ENCODE measurements at regions not wholly inside any gene's neighbourhood (a gene's known extent, or its start where the extent isn't known, plus 50 kb on each side); places are given as distances from the start of the nearest gene placed in this dataset.
"Not testable (repeated sequence)": the region's sequence is repeated elsewhere in the genome, so short reads cannot be mapped to it uniquely, and the experiment has no call there.

GRCh38 chr2:106010818-106011355 lies 183.2 kb downstream of the UXS1 start:
- no peak for DNase-seq (ENCODE audit: low read depth, low spot score)

- no peak for DNase-seq (ENCODE audit: low read depth, low spot score)
These were observed 185.0 kb downstream of the UXS1 start for GRCh38 chr2:106009096-106009495.

GRCh38 chr2:106004851-106005250 lies 189.2 kb downstream of the UXS1 start:
- DNase-seq (ENCODE audit: low read depth, low spot score): no peak

GRCh38 chr2:105999211-105999989 lies 194.7 kb downstream of the UXS1 start:
- no peak for DNase-seq (ENCODE audit: low read depth, low spot score)

- no peak for DNase-seq (ENCODE audit: low read depth, low spot score)
These were observed 196.4 kb downstream of the UXS1 start for GRCh38 chr2:105997711-105998110.

- no peak for DNase-seq (ENCODE audit: low read depth, low spot score)
These were observed 203.5 kb downstream of the UXS1 start for GRCh38 chr2:105990624-105991023.

GRCh38 chr2:105989803-105990202 lies 204.3 kb downstream of the UXS1 start:
- not testable (repeated sequence) for DNase-seq (ENCODE audit: low read depth, low spot score)

GRCh38 chr2:105989070-105989469 lies 205.0 kb downstream of the UXS1 start:
- DNase-seq (ENCODE audit: low read depth, low spot score): no peak

GRCh38 chr2:105977807-105978206 lies 216.3 kb downstream of the UXS1 start:
- no peak for DNase-seq (ENCODE audit: low read depth, low spot score)

GRCh38 chr2:105977212-105977611 lies 216.9 kb downstream of the UXS1 start:
- DNase-seq (ENCODE audit: low read depth, low spot score): no peak

GRCh38 chr2:105974812-105975211 lies 219.3 kb downstream of the UXS1 start:
- no peak for DNase-seq (ENCODE audit: low read depth, low spot score)

- no peak for DNase-seq (ENCODE audit: low read depth, low spot score)
These were observed 221.2 kb downstream of the UXS1 start for GRCh38 chr2:105972927-105973326.

- no peak for DNase-seq (ENCODE audit: low read depth, low spot score)
These were observed 221.9 kb downstream of the UXS1 start for GRCh38 chr2:105972246-105972645.

- DNase-seq (ENCODE audit: low read depth, low spot score): no peak
These were observed 224.5 kb downstream of the UXS1 start for GRCh38 chr2:105969552-105969951.

- no peak for DNase-seq (ENCODE audit: low read depth, low spot score)
These were observed 217.5 kb downstream of the NCK2 start for GRCh38 chr2:105962221-105962620.

- DNase-seq (ENCODE audit: low read depth, low spot score): no peak
These were observed 217.0 kb downstream of the NCK2 start for GRCh38 chr2:105961599-105962146.

- DNase-seq (ENCODE audit: low read depth, low spot score): no peak
These were observed 214.6 kb downstream of the NCK2 start for GRCh38 chr2:105959357-105959756.

GRCh38 chr2:105954891-105955290 lies 210.2 kb downstream of the NCK2 start:
- no peak for DNase-seq (ENCODE audit: low read depth, low spot score)

GRCh38 chr2:105953942-105954341 lies 209.2 kb downstream of the NCK2 start:
- DNase-seq (ENCODE audit: low read depth, low spot score): no peak

- DNase-seq (ENCODE audit: low read depth, low spot score): no peak
These were observed 207.4 kb downstream of the NCK2 start for GRCh38 chr2:105952131-105952530.

GRCh38 chr2:105951384-105951694 lies 206.6 kb downstream of the NCK2 start:
- no peak for DNase-seq (ENCODE audit: low read depth, low spot score)

- DNase-seq (ENCODE audit: low read depth, low spot score): no peak
These were observed 206.0 kb downstream of the NCK2 start for GRCh38 chr2:105950521-105951383.

All from pulmonary artery endothelial cell (primary cell).